Esophagus muscularis mucosa (tissue), 4 donors: ENCODE measurements at regions not wholly inside any gene's neighbourhood (a gene's known extent, or its start where the extent isn't known, plus 50 kb on each side); places are given as distances from the start of the nearest gene placed in this dataset.

Experiments
- DNase-seq: peaks from one replicate; pipeline ENCODE4 v3.0.0-alpha.2; 2017; ENCODE audit errors: extremely low spot score
- H3K27ac ChIP-seq, 4 donors: fragments of 200-600 bp; sonication (generic); replicated peaks in 1 of 4; 1 replicate in 3 of 4; 2 replicates in 1 of 4; pipeline ENCODE4 v1.5.1; 2016 to 2019; ENCODE audit warnings: mild to moderate bottlenecking in 1 of 4
- H3K27me3 ChIP-seq, 4 donors: fragments of 200-600 bp; sonication (generic); one replicate each; pipeline versions ENCODE4 v1.5.1 to v1.6.0; 2016 to 2019
- H3K36me3 ChIP-seq, 4 donors: fragments of 200-600 bp; sonication (generic); one replicate each; pipeline ENCODE4 v1.5.1; 2016 to 2019
- H3K4me1 ChIP-seq, 4 donors: fragments of 200-600 bp; sonication (generic); one replicate each; pipeline ENCODE4 v1.5.1; 2016 to 2019
- H3K4me3 ChIP-seq, 4 donors: fragments of 200-600 bp; sonication (generic); 1 replicate in 2 of 4; 2 replicates in 2 of 4; pipeline ENCODE4 v1.5.1; 2016 to 2019; ENCODE audit warnings: mild to moderate bottlenecking in 4 of 4, moderate library complexity in 1 of 4
- H3K9me3 ChIP-seq, 4 donors: fragments of 200-600 bp; sonication (generic); 1 replicate in 3 of 4; 2 replicates in 1 of 4; pipeline ENCODE4 v1.5.1; 2016 to 2019
- EP300 ChIP-seq: sonication (generic); formaldehyde crosslinking; IDR thresholded peaks from one replicate; pipeline ENCODE4 v1.6.1; 2017; ENCODE audit warnings: antibody characterized with exemption
- POLR2A ChIP-seq: fragments of 450-650 bp; IDR thresholded peaks from one replicate; pipeline ENCODE4 v1.6.1; 2017; ENCODE audit warnings: antibody characterized with exemption, moderate library complexity, mild to moderate bottlenecking, low read depth
- POLR2AphosphoS5 ChIP-seq, 2 donors: sonication (generic); formaldehyde crosslinking; IDR thresholded peaks; one replicate each; pipeline ENCODE4 v1.6.1; 2017; ENCODE audit warnings: antibody characterized with exemption in 2 of 2
- WGBS: methylation state at CpG from one replicate; pipeline ENCODE4 v1.1.5; 2018; 5-methylcytosine and 5-hydroxymethylcytosine counted together
- intact Hi-C: fragments of 100-400 bp; cut with DNase I; formaldehyde crosslinking; loops from one replicate; pipeline ENCODE4 v1.15.1; 2023
- TF ChIP-seq, protein P1 (sequence below), 3 experiments: fragments of 200-600 bp in 2 of 3; fragments of 450-650 bp in 1 of 3; sonication (generic) in 2 of 3; IDR thresholded peaks; one replicate each; pipeline ENCODE4 v1.5.1; 2017 to 2019; ENCODE audit warnings: antibody characterized with exemption in 3 of 3, mild to moderate bottlenecking in 2 of 3, moderate library complexity in 1 of 3

DNA sequence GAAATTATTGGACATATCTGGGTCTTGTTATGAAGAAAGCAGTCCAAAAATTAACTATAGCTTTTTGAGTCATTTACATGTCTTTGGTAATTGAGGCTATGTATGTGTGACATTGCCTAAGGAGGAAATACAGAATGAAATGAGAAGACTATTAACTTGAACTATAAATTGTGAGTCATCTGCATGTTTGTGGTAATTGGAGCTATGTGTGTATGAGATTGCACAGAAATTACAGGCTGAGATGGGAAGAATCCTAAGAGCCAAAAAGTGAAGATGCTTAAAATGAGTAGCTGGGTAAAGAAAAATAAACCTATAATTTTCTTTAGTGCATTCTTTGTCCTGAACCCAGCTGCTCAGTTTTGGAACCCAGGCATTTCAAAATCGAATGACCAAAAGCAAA is 747.6 kb upstream of the EDIL3 start:
- WGBS, result 73% methylated on average over 1 of the region's 1 CpG
- Histone ChIP-seq H3K27ac (no peak overlapping the region), H3K9me3 (no peaks in the 10 kb centered on the region), H3K4me1 (no peaks in the 10 kb centered on the region), H3K4me3 (no peak overlapping the region), H3K27me3 (no peaks in the 10 kb centered on the region), H3K36me3 (no peaks in the 10 kb centered on the region)
- TF ChIP-seq EP300, result no peak
- TF ChIP-seq POLR2AphosphoS5 (IDR thresholded peaks at IDR 0.05), result no peak
- no peak for TF ChIP-seq POLR2A
- TF ChIP-seq, protein P1, sequence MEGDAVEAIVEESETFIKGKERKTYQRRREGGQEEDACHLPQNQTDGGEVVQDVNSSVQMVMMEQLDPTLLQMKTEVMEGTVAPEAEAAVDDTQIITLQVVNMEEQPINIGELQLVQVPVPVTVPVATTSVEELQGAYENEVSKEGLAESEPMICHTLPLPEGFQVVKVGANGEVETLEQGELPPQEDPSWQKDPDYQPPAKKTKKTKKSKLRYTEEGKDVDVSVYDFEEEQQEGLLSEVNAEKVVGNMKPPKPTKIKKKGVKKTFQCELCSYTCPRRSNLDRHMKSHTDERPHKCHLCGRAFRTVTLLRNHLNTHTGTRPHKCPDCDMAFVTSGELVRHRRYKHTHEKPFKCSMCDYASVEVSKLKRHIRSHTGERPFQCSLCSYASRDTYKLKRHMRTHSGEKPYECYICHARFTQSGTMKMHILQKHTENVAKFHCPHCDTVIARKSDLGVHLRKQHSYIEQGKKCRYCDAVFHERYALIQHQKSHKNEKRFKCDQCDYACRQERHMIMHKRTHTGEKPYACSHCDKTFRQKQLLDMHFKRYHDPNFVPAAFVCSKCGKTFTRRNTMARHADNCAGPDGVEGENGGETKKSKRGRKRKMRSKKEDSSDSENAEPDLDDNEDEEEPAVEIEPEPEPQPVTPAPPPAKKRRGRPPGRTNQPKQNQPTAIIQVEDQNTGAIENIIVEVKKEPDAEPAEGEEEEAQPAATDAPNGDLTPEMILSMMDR (IDR thresholded peaks at IDR 0.05), result no peak
- no peak for DNase-seq
- intact Hi-C loops, result no loop called here

- TF ChIP-seq POLR2AphosphoS5 (IDR thresholded peaks at IDR 0.05), result no peak
- TF ChIP-seq, protein P1 (IDR thresholded peaks at IDR 0.05), result no peak
- TF ChIP-seq EP300, result no peak
- TF ChIP-seq POLR2A, result no peak
- Histone ChIP-seq H3K36me3 (no peaks in the 10 kb centered on the region), H3K4me1 (no peaks in the 10 kb centered on the region), H3K27ac (no peak overlapping the region), H3K27me3 (no peaks in the 10 kb centered on the region), H3K9me3 (no peaks in the 10 kb centered on the region), H3K4me3 (no peak overlapping the region)
- no peak for DNase-seq
- intact Hi-C loops, result no loop called here
Observed at GRCh38 chr5:85140471-85140870, 755.8 kb upstream of the EDIL3 start.

- intact Hi-C loops, result no loop called here
- Histone ChIP-seq H3K36me3 (no peaks in the 10 kb centered on the region), H3K9me3 (no peaks in the 10 kb centered on the region), H3K27me3 (no peaks in the 10 kb centered on the region), H3K4me1 (no peaks in the 10 kb centered on the region), H3K4me3 (no peak overlapping the region), H3K27ac (no peak overlapping the region)
- TF ChIP-seq POLR2AphosphoS5 (IDR thresholded peaks at IDR 0.05) (no peak), EP300 (no peak)
- no peak for DNase-seq
- 62% methylated on average over 3 of the region's 3 CpGs for WGBS
Observed at GRCh38 chr5:85143138-85143537, 758.5 kb upstream of the EDIL3 start.

DNA sequence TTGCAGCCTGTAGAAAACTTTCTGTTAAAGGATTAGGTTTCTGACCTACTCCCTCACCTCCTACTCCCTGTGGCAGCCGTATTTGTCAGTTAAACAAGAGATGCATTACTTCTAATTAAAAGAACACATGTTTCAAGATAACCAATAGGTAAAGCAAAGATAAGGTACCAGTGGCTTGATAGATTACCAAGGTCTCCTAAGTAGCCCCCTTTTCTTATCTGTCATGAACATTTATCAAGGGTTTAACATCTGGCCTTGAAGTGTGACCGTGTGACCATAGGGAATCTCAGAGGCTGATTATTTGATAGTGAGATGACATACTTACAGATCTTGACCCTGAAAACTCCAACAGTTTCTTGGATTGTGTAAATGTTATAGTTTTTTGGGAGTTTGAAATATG is 764.0 kb upstream of the EDIL3 start:
- Histone ChIP-seq H3K27ac (no peak overlapping the region), H3K36me3 (no peaks in the 10 kb centered on the region), H3K9me3 (no peaks in the 10 kb centered on the region), H3K4me1 (no peaks in the 10 kb centered on the region), H3K4me3 (no peak overlapping the region), H3K27me3 (no peaks in the 10 kb centered on the region)
- TF ChIP-seq POLR2A (no peak), POLR2AphosphoS5 (IDR thresholded peaks at IDR 0.05) (no peak), EP300 (no peak)
- TF ChIP-seq, protein P1 (IDR thresholded peaks at IDR 0.05), result no peak
- 77% methylated on average over 2 of the region's 2 CpGs for WGBS
- intact Hi-C loops, result no loop called here
- no peak for DNase-seq

GRCh38 chr5:85159395-85159794 is 774.7 kb upstream of the EDIL3 start:
- TF ChIP-seq POLR2A (no peak), EP300 (no peak), POLR2AphosphoS5 (IDR thresholded peaks at IDR 0.05) (no peak)
- TF ChIP-seq, protein P1 (IDR thresholded peaks at IDR 0.05), result no peak
- no peaks in the 10 kb centered on the region for H3K27me3 ChIP-seq
- 53% methylated on average over 6 of the region's 6 CpGs for WGBS
- no peak overlapping the region for H3K27ac ChIP-seq
- DNase-seq, result no peak
- H3K9me3 ChIP-seq, result no peaks in the 10 kb centered on the region
- intact Hi-C loops, result no loop called here
- no peaks in the 10 kb centered on the region for H3K4me1 ChIP-seq
- H3K4me3 ChIP-seq, result no peak overlapping the region
- H3K36me3 ChIP-seq, result no peaks in the 10 kb centered on the region
